Calu3 (cell line): ENCODE measurements at regions not wholly inside any gene's neighbourhood (a gene's known extent, or its start where the extent isn't known, plus 50 kb on each side); places are given as distances from the start of the nearest gene placed in this dataset.

ENCODE experiments used
- BruUV-seq: library from RNA; stranded (reverse); fragments of 400-500 nt; replicated peaks from 2 replicates; lab custom pipeline; 2021; lab: Mats Ljungman, UMichigan
- CTCF ChIA-PET: fragments of 300-600 bp; sonication (Branson Sonifier 250); formaldehyde crosslinking; loops from one replicate; lab custom pipeline; 2022; ENCODE audit warnings: antibody characterized with exemption; lab: Charles Lee
- DNase-seq: peaks from one replicate; pipeline ENCODE4 v3.0.0; 2022
- H3K27ac Mint-ChIP-seq: one replicate; pipeline ENCODE4 v1.8.0; 2022; ENCODE audit warnings: mixed read lengths; ENCODE audit not compliant: unreplicated experiment
- H3K27me3 Mint-ChIP-seq: one replicate; pipeline ENCODE4 v1.8.0; 2022; ENCODE audit warnings: mixed read lengths; ENCODE audit not compliant: unreplicated experiment
- H3K36me3 Mint-ChIP-seq: one replicate; pipeline ENCODE4 v1.8.0; 2022; ENCODE audit warnings: mild to moderate bottlenecking, moderate library complexity, mixed read lengths; ENCODE audit not compliant: insufficient read depth, unreplicated experiment
- H3K4me1 Mint-ChIP-seq: one replicate; pipeline ENCODE4 v1.8.0; 2022; ENCODE audit warnings: mild to moderate bottlenecking, low read depth, mixed read lengths; ENCODE audit not compliant: unreplicated experiment
- H3K4me3 Mint-ChIP-seq: one replicate; pipeline ENCODE4 v1.8.0; 2022; ENCODE audit warnings: mild to moderate bottlenecking, low read depth, moderate library complexity, mixed read lengths; ENCODE audit not compliant: unreplicated experiment
- H3K9me3 Mint-ChIP-seq: one replicate; pipeline ENCODE4 v1.8.0; 2022; ENCODE audit warnings: low read depth, mixed read lengths; ENCODE audit not compliant: unreplicated experiment
- intact Hi-C: fragments of 100-400 bp; cut with micrococcal nuclease; formaldehyde crosslinking; loops from one replicate; pipeline ENCODE4 v1.10.0; 2022; ENCODE audit not compliant: unreplicated experiment
- TF ChIP-seq, protein P1 (sequence below): fragments of 200-600 bp; IDR thresholded peaks from one replicate; pipeline ENCODE4 v1.8.0; 2022; ENCODE audit warnings: antibody characterized with exemption; ENCODE audit not compliant: unreplicated experiment

DNA sequence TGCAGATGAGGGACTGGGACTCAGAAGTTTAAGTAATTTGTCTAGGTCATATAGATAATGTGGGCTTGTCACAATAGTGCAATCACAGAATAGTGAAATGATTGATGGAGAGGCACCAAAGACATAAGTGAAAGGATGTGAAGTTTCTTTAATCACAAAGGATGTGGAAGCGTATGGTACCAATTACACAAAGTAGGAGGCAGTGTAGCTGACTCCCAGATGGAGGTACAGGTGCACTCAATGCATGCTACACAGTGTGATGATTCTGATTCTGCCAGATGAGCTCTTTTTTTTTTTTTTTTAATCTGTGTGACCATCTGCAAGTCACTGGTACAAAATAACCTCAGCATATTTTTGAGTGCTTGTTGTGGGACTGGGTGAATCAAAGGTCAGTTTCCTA is 411.3 kb downstream of the SPRY1 start:
- no peaks in the 10 kb centered on the region for H3K27me3 Mint-ChIP-seq
- CTCF ChIA-PET, result no interaction called here
- no peak overlapping the region for H3K4me3 Mint-ChIP-seq
- H3K36me3 Mint-ChIP-seq, result no peaks in the 10 kb centered on the region
- BruUV-seq, result no TSS peak
- intact Hi-C loops, result no loop called here
- no peak for DNase-seq
- H3K27ac Mint-ChIP-seq, result no peak overlapping the region
- no peaks in the 10 kb centered on the region for H3K9me3 Mint-ChIP-seq
- no peaks in the 10 kb centered on the region for H3K4me1 Mint-ChIP-seq
- TF ChIP-seq, protein P1, sequence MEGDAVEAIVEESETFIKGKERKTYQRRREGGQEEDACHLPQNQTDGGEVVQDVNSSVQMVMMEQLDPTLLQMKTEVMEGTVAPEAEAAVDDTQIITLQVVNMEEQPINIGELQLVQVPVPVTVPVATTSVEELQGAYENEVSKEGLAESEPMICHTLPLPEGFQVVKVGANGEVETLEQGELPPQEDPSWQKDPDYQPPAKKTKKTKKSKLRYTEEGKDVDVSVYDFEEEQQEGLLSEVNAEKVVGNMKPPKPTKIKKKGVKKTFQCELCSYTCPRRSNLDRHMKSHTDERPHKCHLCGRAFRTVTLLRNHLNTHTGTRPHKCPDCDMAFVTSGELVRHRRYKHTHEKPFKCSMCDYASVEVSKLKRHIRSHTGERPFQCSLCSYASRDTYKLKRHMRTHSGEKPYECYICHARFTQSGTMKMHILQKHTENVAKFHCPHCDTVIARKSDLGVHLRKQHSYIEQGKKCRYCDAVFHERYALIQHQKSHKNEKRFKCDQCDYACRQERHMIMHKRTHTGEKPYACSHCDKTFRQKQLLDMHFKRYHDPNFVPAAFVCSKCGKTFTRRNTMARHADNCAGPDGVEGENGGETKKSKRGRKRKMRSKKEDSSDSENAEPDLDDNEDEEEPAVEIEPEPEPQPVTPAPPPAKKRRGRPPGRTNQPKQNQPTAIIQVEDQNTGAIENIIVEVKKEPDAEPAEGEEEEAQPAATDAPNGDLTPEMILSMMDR, result no peak

DNA sequence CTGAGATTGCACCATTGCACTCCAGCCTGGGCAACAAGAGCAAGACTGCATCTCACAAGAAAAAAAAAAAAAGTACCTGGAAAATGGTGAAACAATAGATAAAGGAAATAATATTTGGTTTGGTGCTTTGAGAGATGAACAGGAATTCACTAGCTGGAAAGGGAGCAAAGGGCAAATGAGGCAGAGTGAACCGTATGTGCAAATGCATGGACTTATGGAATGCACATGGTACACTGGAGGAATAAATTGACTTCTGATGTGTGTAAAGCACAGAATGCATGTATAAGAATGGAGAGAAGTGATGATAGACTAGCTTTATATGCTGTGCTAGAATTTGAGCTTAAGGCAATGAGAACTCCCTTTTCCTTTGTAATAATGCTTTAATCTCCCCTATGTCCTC is 413.3 kb downstream of the SPRY1 start:
- no TSS peak for BruUV-seq
- TF ChIP-seq, protein P1, result no peak
- intact Hi-C loops, result no loop called here
- H3K36me3 Mint-ChIP-seq, result no peaks in the 10 kb centered on the region
- no peaks in the 10 kb centered on the region for H3K9me3 Mint-ChIP-seq
- H3K27me3 Mint-ChIP-seq, result no peaks in the 10 kb centered on the region
- no peak overlapping the region for H3K27ac Mint-ChIP-seq
- DNase-seq, result no peak
- H3K4me3 Mint-ChIP-seq, result no peak overlapping the region
- H3K4me1 Mint-ChIP-seq, result no peaks in the 10 kb centered on the region
- CTCF ChIA-PET, result no interaction called here

DNA sequence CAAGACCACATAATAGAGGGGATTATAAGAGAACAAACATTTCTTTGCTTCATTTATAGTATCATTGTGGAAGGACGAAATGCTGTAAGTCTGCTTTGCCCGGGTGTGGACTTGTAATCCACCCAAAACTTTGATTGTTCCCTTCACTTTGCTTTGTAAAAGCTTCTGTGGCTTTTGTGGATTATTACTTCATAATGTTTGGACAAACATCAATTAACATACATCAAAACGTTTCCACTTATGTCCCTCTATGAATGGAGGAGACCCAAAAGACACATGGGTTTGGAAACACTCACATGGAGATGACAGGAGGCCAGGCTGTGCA is 415.4 kb downstream of the SPRY1 start:
- H3K27ac Mint-ChIP-seq, result no peak overlapping the region
- no peaks in the 10 kb centered on the region for H3K4me1 Mint-ChIP-seq
- no peak overlapping the region for H3K4me3 Mint-ChIP-seq
- no TSS peak for BruUV-seq
- CTCF ChIA-PET, result no interaction called here
- no peaks in the 10 kb centered on the region for H3K36me3 Mint-ChIP-seq
- TF ChIP-seq, protein P1, result no peak
- intact Hi-C loops, result no loop called here
- no peaks in the 10 kb centered on the region for H3K9me3 Mint-ChIP-seq
- H3K27me3 Mint-ChIP-seq, result no peaks in the 10 kb centered on the region
- DNase-seq, result no peak

DNA sequence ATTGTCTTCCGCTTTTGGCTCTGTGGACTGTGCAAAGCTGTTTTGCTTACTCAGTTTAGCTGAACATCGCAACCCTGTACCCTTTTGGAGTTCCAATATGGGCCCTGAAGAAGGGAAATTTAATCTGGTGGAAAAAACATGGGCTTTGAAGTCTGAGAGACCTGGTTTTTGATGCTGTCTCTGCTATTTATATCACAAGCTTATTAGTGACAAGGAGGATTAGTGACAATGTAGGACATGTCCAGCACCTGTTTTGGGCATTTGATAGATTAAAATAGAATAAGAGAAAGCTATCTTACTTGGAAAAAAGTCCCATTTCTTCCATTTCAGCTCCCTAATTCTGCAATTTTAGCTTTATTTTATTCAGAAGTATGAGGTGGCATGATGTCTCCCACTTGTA is 417.3 kb downstream of the SPRY1 start:
- intact Hi-C loops, result no loop called here
- H3K4me1 Mint-ChIP-seq, result no peaks in the 10 kb centered on the region
- H3K27me3 Mint-ChIP-seq, result no peaks in the 10 kb centered on the region
- BruUV-seq, result no TSS peak
- TF ChIP-seq, protein P1, result no peak
- no peaks in the 10 kb centered on the region for H3K9me3 Mint-ChIP-seq
- H3K36me3 Mint-ChIP-seq, result no peaks in the 10 kb centered on the region
- no peak overlapping the region for H3K27ac Mint-ChIP-seq
- CTCF ChIA-PET, result no interaction called here
- H3K4me3 Mint-ChIP-seq, result no peak overlapping the region
- DNase-seq, result no peak

DNA sequence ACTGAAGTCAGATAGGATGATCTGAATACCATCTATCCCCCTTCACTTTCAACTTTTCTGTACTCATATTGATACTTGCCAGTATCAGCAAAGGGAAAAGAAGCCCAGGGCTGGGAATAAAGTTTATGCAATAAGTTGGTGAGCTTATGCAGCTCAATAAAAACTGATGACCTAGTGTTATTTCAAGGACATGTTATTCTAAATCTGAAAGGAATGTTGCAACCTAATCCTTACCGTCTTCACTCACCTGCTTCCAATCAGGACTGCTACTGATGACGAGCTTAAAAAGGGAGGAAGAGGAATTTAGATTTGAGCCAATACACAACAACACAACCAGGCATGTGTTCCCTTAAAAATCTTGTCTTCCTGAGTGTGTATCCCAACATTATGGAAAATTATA is 419.9 kb downstream of the SPRY1 start:
- CTCF ChIA-PET, result no interaction called here
- Mint-ChIP-seq H3K27ac (no peak overlapping the region), H3K4me1 (no peaks in the 10 kb centered on the region), H3K9me3 (no peaks in the 10 kb centered on the region), H3K36me3 (no peaks in the 10 kb centered on the region), H3K27me3 (no peaks in the 10 kb centered on the region), H3K4me3 (no peak overlapping the region)
- DNase-seq, result no peak
- BruUV-seq, result no TSS peak
- TF ChIP-seq, protein P1, result no peak
- intact Hi-C loops, result no loop called here
